ENCODE measurements at regions not wholly inside any gene's neighbourhood (a gene's known extent, or its start where the extent isn't known, plus 50 kb on each side); places are given as distances from the start of the nearest gene placed in this dataset.

DNA sequence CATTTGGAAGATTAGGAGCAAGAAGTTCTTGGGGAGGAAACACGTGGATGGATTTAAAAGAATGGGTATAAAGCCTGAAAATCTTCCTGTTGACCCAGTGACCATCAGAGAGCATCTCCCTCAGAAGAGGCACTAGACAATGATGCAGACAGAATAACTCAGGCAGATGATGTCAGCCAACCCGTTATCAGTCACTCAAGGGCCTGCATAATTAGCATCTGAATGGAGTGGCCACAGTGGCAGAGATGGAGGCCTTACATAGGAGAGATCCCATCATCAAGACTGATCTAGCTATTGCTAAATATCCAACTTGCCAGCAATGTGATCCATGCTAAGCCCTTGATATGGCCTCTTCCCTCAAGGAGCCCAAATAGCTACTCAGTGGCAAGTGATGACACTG lies 70.7 kb upstream of the CD82 start (continued):
- TF ChIP-seq, protein P1, sequence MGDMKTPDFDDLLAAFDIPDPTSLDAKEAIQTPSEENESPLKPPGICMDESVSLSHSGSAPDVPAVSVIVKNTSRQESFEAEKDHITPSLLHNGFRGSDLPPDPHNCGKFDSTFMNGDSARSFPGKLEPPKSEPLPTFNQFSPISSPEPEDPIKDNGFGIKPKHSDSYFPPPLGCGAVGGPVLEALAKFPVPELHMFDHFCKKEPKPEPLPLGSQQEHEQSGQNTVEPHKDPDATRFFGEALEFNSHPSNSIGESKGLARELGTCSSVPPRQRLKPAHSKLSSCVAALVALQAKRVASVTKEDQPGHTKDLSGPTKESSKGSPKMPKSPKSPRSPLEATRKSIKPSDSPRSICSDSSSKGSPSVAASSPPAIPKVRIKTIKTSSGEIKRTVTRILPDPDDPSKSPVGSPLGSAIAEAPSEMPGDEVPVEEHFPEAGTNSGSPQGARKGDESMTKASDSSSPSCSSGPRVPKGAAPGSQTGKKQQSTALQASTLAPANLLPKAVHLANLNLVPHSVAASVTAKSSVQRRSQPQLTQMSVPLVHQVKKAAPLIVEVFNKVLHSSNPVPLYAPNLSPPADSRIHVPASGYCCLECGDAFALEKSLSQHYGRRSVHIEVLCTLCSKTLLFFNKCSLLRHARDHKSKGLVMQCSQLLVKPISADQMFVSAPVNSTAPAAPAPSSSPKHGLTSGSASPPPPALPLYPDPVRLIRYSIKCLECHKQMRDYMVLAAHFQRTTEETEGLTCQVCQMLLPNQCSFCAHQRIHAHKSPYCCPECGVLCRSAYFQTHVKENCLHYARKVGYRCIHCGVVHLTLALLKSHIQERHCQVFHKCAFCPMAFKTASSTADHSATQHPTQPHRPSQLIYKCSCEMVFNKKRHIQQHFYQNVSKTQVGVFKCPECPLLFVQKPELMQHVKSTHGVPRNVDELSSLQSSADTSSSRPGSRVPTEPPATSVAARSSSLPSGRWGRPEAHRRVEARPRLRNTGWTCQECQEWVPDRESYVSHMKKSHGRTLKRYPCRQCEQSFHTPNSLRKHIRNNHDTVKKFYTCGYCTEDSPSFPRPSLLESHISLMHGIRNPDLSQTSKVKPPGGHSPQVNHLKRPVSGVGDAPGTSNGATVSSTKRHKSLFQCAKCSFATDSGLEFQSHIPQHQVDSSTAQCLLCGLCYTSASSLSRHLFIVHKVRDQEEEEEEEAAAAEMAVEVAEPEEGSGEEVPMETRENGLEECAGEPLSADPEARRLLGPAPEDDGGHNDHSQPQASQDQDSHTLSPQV (IDR thresholded peaks at IDR 0.05), result no peak
- TF ChIP-seq MEF2A (IDR thresholded peaks at IDR 0.05; ENCODE audit: insufficient read depth, low read depth, low read length), result no peak

DNA sequence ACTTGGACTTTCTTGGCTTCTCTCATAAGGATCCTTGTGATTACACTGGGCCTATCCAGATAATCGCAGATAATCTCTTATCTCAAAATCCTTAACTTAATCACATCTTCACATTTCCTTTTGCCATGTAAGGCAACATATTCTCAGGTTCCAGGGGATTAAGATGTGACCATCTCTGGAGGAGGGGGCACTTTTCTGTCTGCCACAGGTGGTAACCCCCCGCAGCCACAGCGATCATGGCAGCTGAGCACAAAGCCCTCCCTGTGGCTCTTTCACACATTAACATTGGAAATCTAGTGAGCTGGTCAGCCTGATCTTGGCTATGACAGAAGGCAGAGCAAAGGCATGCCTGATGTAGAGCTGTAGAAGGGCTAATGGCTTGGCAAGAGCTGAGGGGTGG lies 69.1 kb upstream of the CD82 start:
- ChIA-PET SMC1A (ENCODE audit: uncharacterized antibody, unreplicated experiment) (no interaction called here), RAD21 (ENCODE audit: unreplicated experiment) (no interaction called here), POLR2A (no interaction called here), CTCF (no interaction called here)
- Histone ChIP-seq H3K36me3 (ENCODE audit: control insufficient read depth in 2 of 2, insufficient read depth in 2 of 2, low read length in 1 of 2) (no peaks in the 10 kb centered on the region), H3K9ac (ENCODE audit: control insufficient read depth, insufficient read depth, low read length) (no peak overlapping the region), H3K9me3 (replicated peaks; ENCODE audit: control insufficient read depth, insufficient read depth, low read length) (no peaks in the 10 kb centered on the region), H4K20me1 (ENCODE audit: control insufficient read depth, insufficient read depth) (no peaks in the 10 kb centered on the region), H3K79me2 (ENCODE audit: control insufficient read depth, insufficient read depth, low read length) (no peaks in the 10 kb centered on the region), H3K27me3 (replicated peaks in 1 of 2; ENCODE audit: control insufficient read depth in 2 of 2, insufficient read depth in 2 of 2, low read length in 1 of 2) (no peaks in the 10 kb centered on the region; a peak in 1 of 4 replicates), H3K4me1 (ENCODE audit: control insufficient read depth, insufficient read depth, low read length) (no peaks in the 10 kb centered on the region), H3K27ac (ENCODE audit: control insufficient read depth, insufficient read depth) (no peak overlapping the region), H3K4me3 (no peak overlapping the region), H3K4me2 (ENCODE audit: control insufficient read depth, insufficient read depth) (no peak overlapping the region), H2AFZ (ENCODE audit: control insufficient read depth, low read depth, low read length) (no peak overlapping the region)
- in situ Hi-C loops (cut with MboI) (no loop called here), intact Hi-C loops (cut with micrococcal nuclease; ENCODE audit: unreplicated experiment) (no loop called here)
- WGBS (ENCODE audit: insufficient coverage, insufficient replicate concordance, low lambda C conversion rate, missing lambda C conversion rate), result 31% methylated on average over 3 of the region's 3 CpGs
- DNase-seq (ENCODE audit: low read depth, low spot score) (no peak), FAIRE-seq (no peak), ATAC-seq (no peak)
- TF ChIP-seq KLF5 (IDR thresholded peaks at IDR 0.05; ENCODE audit: partially characterized antibody), result no peak
- no peak for TF ChIP-seq TCF3 (IDR thresholded peaks at IDR 0.05; ENCODE audit: borderline replicate concordance, insufficient read depth, low read depth, low read length)
- TF ChIP-seq BHLHE40 (IDR thresholded peaks at IDR 0.05; ENCODE audit: borderline replicate concordance in 1 of 2, low read depth in 2 of 2, low read length in 1 of 2), result no peak
- no peak for TF ChIP-seq MTA2 (IDR thresholded peaks at IDR 0.05; ENCODE audit: low read depth)
- TF ChIP-seq, protein P2, sequence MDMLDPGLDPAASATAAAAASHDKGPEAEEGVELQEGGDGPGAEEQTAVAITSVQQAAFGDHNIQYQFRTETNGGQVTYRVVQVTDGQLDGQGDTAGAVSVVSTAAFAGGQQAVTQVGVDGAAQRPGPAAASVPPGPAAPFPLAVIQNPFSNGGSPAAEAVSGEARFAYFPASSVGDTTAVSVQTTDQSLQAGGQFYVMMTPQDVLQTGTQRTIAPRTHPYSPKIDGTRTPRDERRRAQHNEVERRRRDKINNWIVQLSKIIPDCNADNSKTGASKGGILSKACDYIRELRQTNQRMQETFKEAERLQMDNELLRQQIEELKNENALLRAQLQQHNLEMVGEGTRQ (IDR thresholded peaks at IDR 0.05; ENCODE audit: borderline replicate concordance, low read depth, low read length), result no peak
- TF ChIP-seq, protein P3, sequence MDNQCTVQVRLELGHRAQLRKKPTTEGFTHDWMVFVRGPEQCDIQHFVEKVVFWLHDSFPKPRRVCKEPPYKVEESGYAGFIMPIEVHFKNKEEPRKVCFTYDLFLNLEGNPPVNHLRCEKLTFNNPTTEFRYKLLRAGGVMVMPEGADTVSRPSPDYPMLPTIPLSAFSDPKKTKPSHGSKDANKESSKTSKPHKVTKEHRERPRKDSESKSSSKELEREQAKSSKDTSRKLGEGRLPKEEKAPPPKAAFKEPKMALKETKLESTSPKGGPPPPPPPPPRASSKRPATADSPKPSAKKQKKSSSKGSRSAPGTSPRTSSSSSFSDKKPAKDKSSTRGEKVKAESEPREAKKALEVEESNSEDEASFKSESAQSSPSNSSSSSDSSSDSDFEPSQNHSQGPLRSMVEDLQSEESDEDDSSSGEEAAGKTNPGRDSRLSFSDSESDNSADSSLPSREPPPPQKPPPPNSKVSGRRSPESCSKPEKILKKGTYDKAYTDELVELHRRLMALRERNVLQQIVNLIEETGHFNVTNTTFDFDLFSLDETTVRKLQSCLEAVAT (IDR thresholded peaks at IDR 0.05), result no peak
- no peak for TF ChIP-seq CTCF (IDR thresholded peaks at IDR 0.05 in 2 of 3, conservative IDR thresholded peaks at IDR 0.05 in 1 of 3; ENCODE audit: control insufficient read depth in 2 of 3, extremely low read depth in 1 of 3, insufficient read depth in 1 of 3, low read depth in 3 of 3, low read length in 3 of 3)
- TF ChIP-seq ZBED1 (IDR thresholded peaks at IDR 0.05; ENCODE audit: borderline replicate concordance), result no peak
- BruUV-seq (replicated peaks), result no TSS peak

Measured in GM12878 (cell line).